Effector memory CD4-positive, alpha-beta T cell (primary cell): ENCODE measurements at regions not wholly inside any gene's neighbourhood (a gene's known extent, or its start where the extent isn't known, plus 50 kb on each side); places are given as distances from the start of the nearest gene placed in this dataset.

Source experiments
- DNase-seq, 3 donors: peaks; one replicate each; pipeline ENCODE4 v3.0.0-alpha.2; 2020
- H3K27ac ChIP-seq: 2 replicates; pipeline ENCODE4 v1.7.0; 2013; ENCODE audit warnings: mild to moderate bottlenecking, low read length, moderate library complexity; ENCODE audit not compliant: insufficient read depth, poor library complexity, severe bottlenecking
- H3K27me3 ChIP-seq: replicated peaks from 2 replicates; pipeline ENCODE4 v1.7.0; 2013; ENCODE audit warnings: mild to moderate bottlenecking, low read length; ENCODE audit not compliant: insufficient read depth, control insufficient read depth, poor library complexity, severe bottlenecking
- H3K36me3 ChIP-seq: 2 replicates; pipeline ENCODE4 v1.7.0; 2013; ENCODE audit warnings: mild to moderate bottlenecking, low read length, moderate library complexity; ENCODE audit not compliant: control insufficient read depth, insufficient read depth
- H3K4me1 ChIP-seq: 2 replicates; pipeline ENCODE4 v1.7.0; 2013; ENCODE audit warnings: low read length, mild to moderate bottlenecking; ENCODE audit not compliant: control insufficient read depth, insufficient read depth, poor library complexity, severe bottlenecking
- H3K4me3 ChIP-seq: 2 replicates; pipeline ENCODE4 v1.7.0; 2013; ENCODE audit warnings: low read length, low read depth, mild to moderate bottlenecking; ENCODE audit not compliant: insufficient read depth, poor library complexity, severe bottlenecking
- H3K9me3 ChIP-seq: 2 replicates; pipeline ENCODE4 v1.7.0; 2013; ENCODE audit warnings: mild to moderate bottlenecking, low read length, moderate library complexity; ENCODE audit not compliant: control insufficient read depth

- Histone ChIP-seq H3K9me3 (no peaks in the 10 kb centered on the region), H3K4me1 (no peaks in the 10 kb centered on the region), H3K27ac (no peak overlapping the region), H3K27me3 (no peaks in the 10 kb centered on the region), H3K36me3 (no peaks in the 10 kb centered on the region), H3K4me3 (no peak overlapping the region)
- no peak for DNase-seq
Observed at GRCh38 chr2:17057109-17058017, 391.7 kb upstream of the CYRIA start.

- H3K36me3 ChIP-seq: no peaks in the 10 kb centered on the region
- no peak for DNase-seq
- H3K4me1 ChIP-seq: no peaks in the 10 kb centered on the region
- no peak overlapping the region for H3K4me3 ChIP-seq
- no peak overlapping the region for H3K27ac ChIP-seq
- H3K9me3 ChIP-seq: no peaks in the 10 kb centered on the region
- no peaks in the 10 kb centered on the region for H3K27me3 ChIP-seq
Observed at GRCh38 chr2:17056236-17056635, 390.6 kb upstream of the CYRIA start.

- Histone ChIP-seq H3K27me3 (no peaks in the 10 kb centered on the region), H3K27ac (no peak overlapping the region), H3K9me3 (no peaks in the 10 kb centered on the region), H3K4me3 (no peak overlapping the region), H3K4me1 (no peaks in the 10 kb centered on the region), H3K36me3 (no peaks in the 10 kb centered on the region)
- no peak for DNase-seq
Observed at GRCh38 chr2:17052001-17052400, 386.4 kb upstream of the CYRIA start.

GRCh38 chr2:17051538-17051937 lies 385.9 kb upstream of the CYRIA start:
- Histone ChIP-seq H3K36me3 (no peaks in the 10 kb centered on the region), H3K27me3 (no peaks in the 10 kb centered on the region), H3K4me1 (no peaks in the 10 kb centered on the region), H3K9me3 (no peaks in the 10 kb centered on the region), H3K27ac (no peak overlapping the region), H3K4me3 (no peak overlapping the region)
- no peak for DNase-seq

GRCh38 chr2:17043173-17043572 lies 377.5 kb upstream of the CYRIA start:
- Histone ChIP-seq H3K4me3 (no peak overlapping the region), H3K27me3 (no peaks in the 10 kb centered on the region), H3K27ac (no peak overlapping the region), H3K36me3 (no peaks in the 10 kb centered on the region), H3K9me3 (no peaks in the 10 kb centered on the region), H3K4me1 (no peaks in the 10 kb centered on the region)
- DNase-seq: no peak

- Histone ChIP-seq H3K4me1 (no peaks in the 10 kb centered on the region), H3K27ac (no peak overlapping the region), H3K27me3 (no peaks in the 10 kb centered on the region), H3K36me3 (no peaks in the 10 kb centered on the region), H3K9me3 (no peaks in the 10 kb centered on the region), H3K4me3 (no peak overlapping the region)
- no peak for DNase-seq
Observed at GRCh38 chr2:17036361-17036760, 370.7 kb upstream of the CYRIA start.

GRCh38 chr2:17035010-17035409 lies 369.4 kb upstream of the CYRIA start:
- Histone ChIP-seq H3K4me1 (no peaks in the 10 kb centered on the region), H3K27ac (no peak overlapping the region), H3K9me3 (no peaks in the 10 kb centered on the region), H3K27me3 (no peaks in the 10 kb centered on the region), H3K36me3 (no peaks in the 10 kb centered on the region), H3K4me3 (no peak overlapping the region)
- DNase-seq: no peak

GRCh38 chr2:17030047-17030446 lies 364.4 kb upstream of the CYRIA start:
- Histone ChIP-seq H3K27ac (no peak overlapping the region), H3K4me3 (no peak overlapping the region), H3K27me3 (no peaks in the 10 kb centered on the region), H3K9me3 (no peaks in the 10 kb centered on the region), H3K4me1 (no peaks in the 10 kb centered on the region), H3K36me3 (no peaks in the 10 kb centered on the region)
- no peak for DNase-seq

- Histone ChIP-seq H3K4me3 (no peak overlapping the region), H3K27me3 (no peaks in the 10 kb centered on the region), H3K9me3 (no peaks in the 10 kb centered on the region), H3K4me1 (no peaks in the 10 kb centered on the region), H3K36me3 (no peaks in the 10 kb centered on the region), H3K27ac (no peak overlapping the region)
- DNase-seq: no peak
Observed at GRCh38 chr2:17012297-17012696, 346.7 kb upstream of the CYRIA start.

- no peak overlapping the region for H3K27ac ChIP-seq
- H3K27me3 ChIP-seq: no peaks in the 10 kb centered on the region
- H3K36me3 ChIP-seq: no peaks in the 10 kb centered on the region
- no peaks in the 10 kb centered on the region for H3K4me1 ChIP-seq
- no peak for DNase-seq
- H3K9me3 ChIP-seq: no peaks in the 10 kb centered on the region
- no peak overlapping the region for H3K4me3 ChIP-seq
Observed at GRCh38 chr2:17010104-17010503, 344.5 kb upstream of the CYRIA start.
